Uterus (tissue), 3 donors: ENCODE measurements at regions not wholly inside any gene's neighbourhood (a gene's known extent, or its start where the extent isn't known, plus 50 kb on each side); places are given as distances from the start of the nearest gene placed in this dataset.
A peak's percentile ranks its signal among the peaks of the same experiment; 100 is the strongest.

Experiments used
- DNase-seq, 2 donors: peaks; one replicate each; pipeline ENCODE4 v3.0.0-alpha.2; 2019 to 2020
- H3K27ac ChIP-seq, 2 donors: fragments of 200-600 bp; sonication (generic); 1 replicate in 1 of 2; 2 replicates in 1 of 2; pipeline ENCODE4 v1.5.1; 2016 to 2018
- H3K27me3 ChIP-seq, 2 donors: fragments of 200-600 bp; sonication (generic); one replicate each; pipeline ENCODE4 v1.5.1; 2018 to 2019; ENCODE audit warnings: control low read depth in 1 of 2
- H3K36me3 ChIP-seq, 2 donors: fragments of 200-600 bp; sonication (generic); one replicate each; pipeline ENCODE4 v1.5.1; 2019; ENCODE audit warnings: control low read depth in 1 of 2
- H3K4me1 ChIP-seq, 2 donors: fragments of 200-600 bp; sonication (generic); one replicate each; pipeline ENCODE4 v1.5.1; 2018 to 2019; ENCODE audit warnings: control low read depth in 1 of 2
- H3K4me3 ChIP-seq, 2 donors: fragments of 200-600 bp; sonication (generic); 1 replicate in 1 of 2; 2 replicates in 1 of 2; pipeline ENCODE4 v1.5.1; 2018 to 2019; ENCODE audit warnings: mild to moderate bottlenecking in 1 of 2
- H3K9me3 ChIP-seq, 2 donors: fragments of 200-600 bp; sonication (generic); one replicate each; pipeline ENCODE4 v1.5.1; 2019; ENCODE audit warnings: control low read depth in 1 of 2
- POLR2A ChIP-seq, 2 donors: fragments of 450-650 bp; IDR thresholded peaks; one replicate each; pipeline ENCODE4 v1.6.1; 2016; ENCODE audit warnings: antibody characterized with exemption in 2 of 2, mild to moderate bottlenecking in 1 of 2, moderate library complexity in 1 of 2
- intact Hi-C: fragments of 100-400 bp; cut with DNase I; formaldehyde crosslinking; loops from one replicate; pipeline ENCODE4 v1.15.1; 2023; ENCODE audit warnings: low total_unique reads
- TF ChIP-seq, protein P1 (sequence below), 4 experiments: fragments of 200-600 bp in 2 of 4; fragments of 450-650 bp in 2 of 4; sonication (generic) in 2 of 4; IDR thresholded peaks; one replicate each; pipeline ENCODE4 v1.5.1; 2016 to 2019; ENCODE audit warnings: antibody characterized with exemption in 4 of 4, mild to moderate bottlenecking in 2 of 4, moderate library complexity in 1 of 4
- donor health status: DM: yes; HTN: yes; CAD: no.

- H3K27me3 ChIP-seq: no peaks in the 10 kb centered on the region
- no peak overlapping the region for H3K27ac ChIP-seq
- no peaks in the 10 kb centered on the region for H3K4me1 ChIP-seq
- no peaks in the 10 kb centered on the region for H3K9me3 ChIP-seq
- H3K36me3 ChIP-seq: no peaks in the 10 kb centered on the region
- DNase-seq: no peak
- intact Hi-C loops: no loop called here
- TF ChIP-seq, protein P1, sequence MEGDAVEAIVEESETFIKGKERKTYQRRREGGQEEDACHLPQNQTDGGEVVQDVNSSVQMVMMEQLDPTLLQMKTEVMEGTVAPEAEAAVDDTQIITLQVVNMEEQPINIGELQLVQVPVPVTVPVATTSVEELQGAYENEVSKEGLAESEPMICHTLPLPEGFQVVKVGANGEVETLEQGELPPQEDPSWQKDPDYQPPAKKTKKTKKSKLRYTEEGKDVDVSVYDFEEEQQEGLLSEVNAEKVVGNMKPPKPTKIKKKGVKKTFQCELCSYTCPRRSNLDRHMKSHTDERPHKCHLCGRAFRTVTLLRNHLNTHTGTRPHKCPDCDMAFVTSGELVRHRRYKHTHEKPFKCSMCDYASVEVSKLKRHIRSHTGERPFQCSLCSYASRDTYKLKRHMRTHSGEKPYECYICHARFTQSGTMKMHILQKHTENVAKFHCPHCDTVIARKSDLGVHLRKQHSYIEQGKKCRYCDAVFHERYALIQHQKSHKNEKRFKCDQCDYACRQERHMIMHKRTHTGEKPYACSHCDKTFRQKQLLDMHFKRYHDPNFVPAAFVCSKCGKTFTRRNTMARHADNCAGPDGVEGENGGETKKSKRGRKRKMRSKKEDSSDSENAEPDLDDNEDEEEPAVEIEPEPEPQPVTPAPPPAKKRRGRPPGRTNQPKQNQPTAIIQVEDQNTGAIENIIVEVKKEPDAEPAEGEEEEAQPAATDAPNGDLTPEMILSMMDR (IDR thresholded peaks at IDR 0.05): no peak
- TF ChIP-seq POLR2A (IDR thresholded peaks at IDR 0.05): no peak
- no peak overlapping the region for H3K4me3 ChIP-seq
Measured at GRCh38 chr18:7454429-7454828, 112.7 kb upstream of the PTPRM start.

DNA sequence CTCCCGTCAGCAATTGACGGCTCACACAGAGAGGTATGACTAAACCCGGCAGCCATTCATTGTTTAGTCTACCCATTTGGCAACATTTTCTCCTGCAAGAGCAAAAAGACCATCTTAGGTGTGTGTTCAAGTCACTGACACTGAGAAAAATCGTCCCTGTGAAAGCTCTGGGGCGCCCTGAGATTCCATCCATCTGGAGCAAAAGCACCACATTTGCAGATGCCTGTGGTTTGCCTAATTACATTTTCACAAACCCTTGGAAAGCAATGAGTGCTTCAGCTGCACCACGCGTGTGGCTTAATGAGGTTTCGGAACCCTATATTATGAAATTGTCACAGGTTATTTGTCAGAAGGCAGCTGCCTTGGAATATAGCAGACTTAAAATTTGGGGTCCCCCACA, 110.7 kb upstream of the PTPRM start:
- intact Hi-C loops: no loop called here
- Histone ChIP-seq H3K9me3 (no peaks in the 10 kb centered on the region), H3K4me3 (no peak overlapping the region), H3K27ac (no peak overlapping the region), H3K27me3 (no peaks in the 10 kb centered on the region), H3K4me1 (peaks cover 0 to 2% of the 10 kb centered on the region in 2 donors), H3K36me3 (no peaks in the 10 kb centered on the region)
- TF ChIP-seq, protein P1 (IDR thresholded peaks at IDR 0.05): no peak
- TF ChIP-seq POLR2A (IDR thresholded peaks at IDR 0.05): no peak
- DNase-seq: no peak

DNA sequence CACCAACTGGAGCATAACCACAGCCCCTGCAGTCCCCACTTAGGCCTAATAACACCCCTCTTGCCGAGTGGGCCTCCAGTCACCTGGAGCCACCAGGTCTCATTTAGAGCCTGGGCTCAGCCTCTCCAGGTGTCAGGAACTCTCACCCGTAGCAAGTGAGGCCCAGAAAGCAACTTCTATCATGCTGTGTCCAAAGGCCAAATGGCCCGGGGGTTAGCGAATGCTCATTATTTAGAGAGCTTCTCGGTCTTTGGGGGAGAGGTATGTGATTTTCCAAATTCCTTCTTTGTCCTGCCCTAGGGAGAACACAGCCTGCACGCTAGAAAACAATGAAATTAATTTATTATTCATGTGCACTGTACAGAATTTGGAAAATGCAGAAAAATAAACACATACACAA, 109.9 kb upstream of the PTPRM start:
- no peaks in the 10 kb centered on the region for H3K9me3 ChIP-seq
- H3K27ac ChIP-seq: no peak overlapping the region
- no peak overlapping the region for H3K4me3 ChIP-seq
- H3K4me1 ChIP-seq: peaks cover 0 to 4% of the 10 kb centered on the region in 2 donors
- no peak for DNase-seq
- intact Hi-C loops: no loop called here
- TF ChIP-seq, protein P1 (IDR thresholded peaks at IDR 0.05): no peak
- TF ChIP-seq POLR2A (IDR thresholded peaks at IDR 0.05): no peak
- H3K36me3 ChIP-seq: no peaks in the 10 kb centered on the region
- no peaks in the 10 kb centered on the region for H3K27me3 ChIP-seq

DNA sequence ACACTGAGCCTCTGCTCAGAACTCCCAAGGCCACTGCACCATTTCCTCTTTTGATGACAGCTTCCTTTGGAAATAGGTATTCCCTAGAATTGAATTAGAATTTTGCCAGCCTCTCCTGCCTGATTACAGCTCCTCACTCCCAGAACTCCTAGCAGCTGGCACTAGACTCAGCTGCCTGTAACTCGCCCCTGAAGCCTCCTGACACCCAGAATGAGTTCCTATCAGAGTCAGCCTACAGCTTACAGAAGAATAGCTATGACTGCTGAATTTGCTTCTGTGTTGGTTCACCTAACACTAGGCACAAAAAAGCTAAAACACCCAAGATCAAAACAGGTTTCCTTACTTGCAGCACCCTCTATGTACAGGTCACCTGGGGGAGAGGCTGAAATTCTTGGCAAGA, 108.2 kb upstream of the PTPRM start:
- H3K27ac ChIP-seq: no peak overlapping the region

DNA sequence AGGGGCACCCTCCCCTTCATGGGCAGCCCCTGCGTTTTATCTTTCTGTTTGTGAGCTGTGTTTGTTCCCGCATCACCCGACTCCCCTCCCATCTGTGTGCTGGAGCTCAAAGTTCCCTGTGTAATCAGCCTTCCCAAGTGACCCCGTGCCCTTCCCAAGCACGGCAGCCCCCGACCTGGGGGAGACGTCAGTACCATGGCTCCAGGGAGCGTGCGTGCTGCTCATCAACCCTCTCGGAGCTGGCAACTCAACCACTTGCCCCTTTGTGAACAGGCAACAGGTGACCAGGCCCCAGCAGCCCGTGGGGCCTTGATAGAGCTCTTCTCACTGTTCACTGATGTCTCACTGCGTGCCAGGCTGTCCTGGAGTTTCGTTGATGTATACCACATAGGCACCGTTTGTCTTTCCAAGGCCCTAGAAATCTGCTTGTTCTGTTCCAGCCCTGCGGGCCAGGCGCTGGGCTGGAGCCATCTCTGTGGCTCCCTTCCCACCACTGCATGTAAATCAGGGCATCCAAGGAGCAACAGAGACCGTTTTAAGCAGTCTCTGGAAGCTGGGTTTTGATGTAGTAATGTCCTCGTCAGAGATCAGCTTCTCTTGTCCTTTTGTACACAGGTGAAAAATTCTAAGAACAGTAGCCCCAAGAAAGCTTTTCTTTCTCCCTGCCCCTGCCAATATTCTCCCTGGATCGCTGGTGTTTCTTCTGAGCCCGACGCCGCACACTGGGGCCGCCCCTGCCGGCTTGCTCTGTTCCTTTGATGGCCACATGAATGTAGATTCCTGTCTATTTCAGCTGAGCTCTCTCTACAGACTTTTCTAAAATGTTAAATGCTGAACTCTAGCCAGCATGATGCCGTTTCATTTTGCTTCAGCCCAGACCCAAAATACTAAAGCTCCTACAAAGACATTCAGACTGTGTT, 107.0 kb upstream of the PTPRM start:
- Histone ChIP-seq H3K4me3 (peak overlapping the region; percentile 2 to 26), H3K27ac (peak overlapping the region; percentile 73 to 82), H3K36me3 (no peaks in the 10 kb centered on the region), H3K4me1 (peaks cover 0 to 4% of the 10 kb centered on the region in 2 donors), H3K9me3 (no peaks in the 10 kb centered on the region), H3K27me3 (no peaks in the 10 kb centered on the region)
- intact Hi-C loops: no loop called here
- no peak for TF ChIP-seq POLR2A (IDR thresholded peaks at IDR 0.05)
- TF ChIP-seq, protein P1 (IDR thresholded peaks at IDR 0.05): no peak
- DNase-seq: peak in 1 of 2 donors; percentile 21

More for the DNA sequence above, 108.2 kb upstream of the PTPRM start:
- DNase-seq: no peak
- Histone ChIP-seq H3K4me3 (no peak overlapping the region), H3K9me3 (no peaks in the 10 kb centered on the region), H3K27me3 (no peaks in the 10 kb centered on the region), H3K36me3 (no peaks in the 10 kb centered on the region), H3K4me1 (peaks cover 0 to 4% of the 10 kb centered on the region in 2 donors)
- intact Hi-C loops: no loop called here
- no peak for TF ChIP-seq POLR2A (IDR thresholded peaks at IDR 0.05)
- TF ChIP-seq, protein P1 (IDR thresholded peaks at IDR 0.05): no peak
